Stomach (tissue), 8 donors: ENCODE measurements at regions not wholly inside any gene's neighbourhood (a gene's known extent, or its start where the extent isn't known, plus 50 kb on each side); places are given as distances from the start of the nearest gene placed in this dataset.

ENCODE experiments used
- DNase-seq, 2 donors: peaks; one replicate each; pipeline versions ENCODE4 v3.0.0 to v3.0.0-alpha.2; 2013 to 2019
- H3K27ac ChIP-seq, 5 donors: fragments of 200-600 bp in 4 of 5; sonication (generic) in 4 of 5; one replicate each; pipeline ENCODE4 v1.5.1; 2013 to 2019; ENCODE audit warnings: mild to moderate bottlenecking in 1 of 5, moderate library complexity in 1 of 5
- H3K27me3 ChIP-seq, 3 donors: fragments of 200-600 bp; sonication (generic); one replicate each; pipeline ENCODE4 v1.5.1; 2017 to 2019; ENCODE audit warnings: mixed run types in 1 of 3
- H3K36me3 ChIP-seq, 4 donors: fragments of 200-600 bp; sonication (generic); 1 replicate in 3 of 4; 2 replicates in 1 of 4; pipeline ENCODE4 v1.5.1; 2016 to 2019
- H3K4me1 ChIP-seq, 4 donors: fragments of 200-600 bp; sonication (generic); one replicate each; pipeline ENCODE4 v1.5.1; 2016 to 2019
- H3K4me3 ChIP-seq, 4 donors: fragments of 200-600 bp; sonication (generic) in 3 of 4; one replicate each; pipeline ENCODE4 v1.5.1; 2016 to 2019; ENCODE audit warnings: mild to moderate bottlenecking in 1 of 4
- H3K9me3 ChIP-seq, 4 donors: fragments of 200-600 bp; sonication (generic); one replicate each; pipeline ENCODE4 v1.5.1; 2016 to 2019
- EP300 ChIP-seq: sonication (generic); formaldehyde crosslinking; IDR thresholded peaks from one replicate; pipeline ENCODE4 v1.6.1; 2017; ENCODE audit warnings: antibody characterized with exemption
- POLR2A ChIP-seq, 4 donors: fragments of 450-650 bp; IDR thresholded peaks; one replicate each; pipeline ENCODE4 v1.6.1; 2016; ENCODE audit warnings: antibody characterized with exemption in 4 of 4, control low read depth in 2 of 4, mild to moderate bottlenecking in 1 of 4, moderate library complexity in 1 of 4
- POLR2AphosphoS5 ChIP-seq, 3 donors: sonication (generic); formaldehyde crosslinking; IDR thresholded peaks; one replicate each; pipeline ENCODE4 v1.6.1; 2016; ENCODE audit warnings: antibody characterized with exemption in 3 of 3
- WGBS, 5 donors: extraction: QIAGEN DNeasy Blood & Tissue Kit in 3 of 5; methylation state at CpG; one replicate each; pipeline versions ENCODE4 v1.1.5 to v1.1.7; 2013 to 2018; 5-methylcytosine and 5-hydroxymethylcytosine counted together
- intact Hi-C: fragments of 100-400 bp; cut with DNase I; formaldehyde crosslinking; loops from one replicate; pipeline ENCODE4 v1.15.1; 2023; ENCODE audit warnings: low total_unique reads
- TF ChIP-seq, protein P1 (sequence below), 7 experiments: fragments of 450-650 bp in 4 of 7; fragments of 200-600 bp in 3 of 7; sonication (generic) in 3 of 7; IDR thresholded peaks; one replicate each; pipeline ENCODE4 v1.5.1; 2016 to 2019; ENCODE audit warnings: antibody characterized with exemption in 7 of 7, control low read depth in 2 of 7, mild to moderate bottlenecking in 1 of 7
- donor health status: healthy with polysubstance abuse.
- donor health status: Bipolar disorder and iron deficiency.
- donor health status: healthy.

DNA sequence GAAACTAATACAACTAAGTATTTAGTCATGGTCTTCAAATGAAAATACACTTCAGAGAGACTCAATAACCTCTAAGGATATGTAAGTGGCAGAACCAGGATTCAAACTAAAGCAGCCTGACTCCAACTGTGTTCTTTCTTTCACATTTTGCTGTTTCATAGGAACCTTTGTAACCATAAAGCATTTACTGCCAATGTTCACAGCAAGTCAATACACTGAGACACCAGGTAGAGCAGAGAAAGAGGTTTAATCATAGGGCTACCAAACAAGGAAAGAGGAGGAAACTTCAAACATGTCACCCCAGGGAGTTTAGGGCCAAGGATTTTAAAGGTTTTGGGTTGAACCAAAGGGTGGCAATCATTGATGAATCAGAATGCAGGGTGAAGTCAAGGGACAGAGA, 263.1 kb upstream of the PTGER4 start:
- Histone ChIP-seq H3K9me3 (no peaks in the 10 kb centered on the region), H3K4me3 (no peak overlapping the region), H3K36me3 (no peaks in the 10 kb centered on the region), H3K27me3 (no peaks in the 10 kb centered on the region), H3K4me1 (peaks cover 0 to 2% (median 0%) of the 10 kb centered on the region in 4 donors), H3K27ac (no peak overlapping the region)
- TF ChIP-seq, protein P1, sequence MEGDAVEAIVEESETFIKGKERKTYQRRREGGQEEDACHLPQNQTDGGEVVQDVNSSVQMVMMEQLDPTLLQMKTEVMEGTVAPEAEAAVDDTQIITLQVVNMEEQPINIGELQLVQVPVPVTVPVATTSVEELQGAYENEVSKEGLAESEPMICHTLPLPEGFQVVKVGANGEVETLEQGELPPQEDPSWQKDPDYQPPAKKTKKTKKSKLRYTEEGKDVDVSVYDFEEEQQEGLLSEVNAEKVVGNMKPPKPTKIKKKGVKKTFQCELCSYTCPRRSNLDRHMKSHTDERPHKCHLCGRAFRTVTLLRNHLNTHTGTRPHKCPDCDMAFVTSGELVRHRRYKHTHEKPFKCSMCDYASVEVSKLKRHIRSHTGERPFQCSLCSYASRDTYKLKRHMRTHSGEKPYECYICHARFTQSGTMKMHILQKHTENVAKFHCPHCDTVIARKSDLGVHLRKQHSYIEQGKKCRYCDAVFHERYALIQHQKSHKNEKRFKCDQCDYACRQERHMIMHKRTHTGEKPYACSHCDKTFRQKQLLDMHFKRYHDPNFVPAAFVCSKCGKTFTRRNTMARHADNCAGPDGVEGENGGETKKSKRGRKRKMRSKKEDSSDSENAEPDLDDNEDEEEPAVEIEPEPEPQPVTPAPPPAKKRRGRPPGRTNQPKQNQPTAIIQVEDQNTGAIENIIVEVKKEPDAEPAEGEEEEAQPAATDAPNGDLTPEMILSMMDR (IDR thresholded peaks at IDR 0.05) = no peak
- TF ChIP-seq EP300 (no peak), POLR2AphosphoS5 (IDR thresholded peaks at IDR 0.05) (no peak), POLR2A (IDR thresholded peaks at IDR 0.05) (no peak)
- DNase-seq = no peak
- intact Hi-C loops = no loop called here

DNA sequence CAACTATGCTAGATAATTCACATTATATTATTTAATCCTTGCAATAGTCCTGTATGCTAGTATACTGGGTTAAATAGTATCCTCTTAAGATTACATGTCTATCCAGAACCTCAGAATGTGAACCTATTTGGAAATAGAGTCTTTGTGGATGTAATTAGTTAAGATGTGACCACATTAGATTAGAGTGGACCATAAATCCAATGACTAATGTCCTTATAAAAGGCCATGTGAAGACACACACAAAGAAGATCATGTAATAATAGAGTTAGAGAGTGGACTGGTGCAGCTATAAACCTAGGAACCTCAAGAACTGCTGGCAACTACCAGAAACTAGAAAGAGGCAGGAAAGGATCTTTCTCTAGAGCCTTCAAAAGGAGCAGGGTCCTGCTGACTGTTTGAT, 263.6 kb upstream of the PTGER4 start:
- no peak for TF ChIP-seq EP300
- intact Hi-C loops = no loop called here
- no peaks in the 10 kb centered on the region for H3K36me3 ChIP-seq
- H3K9me3 ChIP-seq = no peaks in the 10 kb centered on the region
- H3K27ac ChIP-seq = no peak overlapping the region
- H3K4me1 ChIP-seq = peaks cover 0 to 7% (median 1%) of the 10 kb centered on the region in 4 donors
- no peak for DNase-seq
- H3K4me3 ChIP-seq = no peak overlapping the region
- H3K27me3 ChIP-seq = no peaks in the 10 kb centered on the region

DNA sequence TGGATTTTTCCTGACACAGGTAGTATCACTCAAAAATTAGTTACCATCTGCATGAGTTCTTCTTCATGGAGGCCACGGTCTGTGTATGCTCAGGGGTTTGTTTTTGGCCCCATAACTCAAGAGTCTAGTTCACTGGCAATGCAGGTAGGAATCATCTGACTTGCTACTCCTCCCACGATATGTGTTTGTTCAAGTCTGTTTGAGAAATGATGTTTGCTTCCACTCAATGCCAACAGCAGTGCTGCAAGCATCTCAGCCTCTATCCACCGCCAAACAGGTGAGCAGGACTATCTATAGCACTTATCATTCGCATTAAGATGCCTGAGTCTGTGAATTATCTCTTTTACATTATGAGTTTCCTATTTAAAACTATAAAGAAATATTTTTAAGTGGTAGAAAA, 264.8 kb upstream of the PTGER4 start:
- intact Hi-C loops = no loop called here
- H3K4me1 ChIP-seq = peaks cover 0 to 15% (median 5%) of the 10 kb centered on the region in 4 donors
- no peak for DNase-seq
- H3K4me3 ChIP-seq = no peak overlapping the region
- H3K27ac ChIP-seq = no peak overlapping the region
- no peaks in the 10 kb centered on the region for H3K9me3 ChIP-seq
- WGBS, 5 donors = 42 to 65% (median 60%) methylated on average over 4 of the region's 4 CpGs
- H3K27me3 ChIP-seq = no peaks in the 10 kb centered on the region
- H3K36me3 ChIP-seq = no peaks in the 10 kb centered on the region
- TF ChIP-seq POLR2AphosphoS5 (IDR thresholded peaks at IDR 0.05) = no peak
- TF ChIP-seq EP300 = no peak
- TF ChIP-seq, protein P1 (IDR thresholded peaks at IDR 0.05) = no peak
- TF ChIP-seq POLR2A (IDR thresholded peaks at IDR 0.05) = no peak

DNA sequence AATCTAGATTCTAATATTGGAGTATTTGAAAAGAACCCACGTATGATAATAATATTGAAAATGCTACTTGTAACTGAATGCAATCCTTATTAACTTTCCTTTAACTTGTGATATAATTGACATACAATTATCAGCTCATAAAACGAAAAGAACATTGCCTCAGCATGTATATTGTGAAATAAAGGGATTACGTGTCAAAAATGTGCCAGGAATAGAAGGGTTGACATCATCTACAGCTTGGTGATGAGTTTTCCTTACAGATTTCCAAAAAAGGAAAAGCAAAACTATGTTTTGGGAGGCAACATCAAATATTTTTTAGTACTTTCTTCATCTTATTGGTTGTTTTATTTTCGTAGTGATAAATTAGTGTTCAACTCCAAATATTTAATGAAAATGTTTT, 266.0 kb upstream of the PTGER4 start:
- DNase-seq = no peak
- WGBS, 5 donors = 78 to 92% (median 89%) methylated on average over 4 of the region's 4 CpGs
- no peaks in the 10 kb centered on the region for H3K27me3 ChIP-seq
- H3K9me3 ChIP-seq = no peaks in the 10 kb centered on the region
- intact Hi-C loops = no loop called here
- H3K36me3 ChIP-seq = no peaks in the 10 kb centered on the region
- TF ChIP-seq EP300 (no peak), POLR2A (IDR thresholded peaks at IDR 0.05) (no peak), POLR2AphosphoS5 (IDR thresholded peaks at IDR 0.05) (no peak)
- TF ChIP-seq, protein P1 (IDR thresholded peaks at IDR 0.05) = no peak
- no peak overlapping the region for H3K27ac ChIP-seq
- H3K4me3 ChIP-seq = no peak overlapping the region
- H3K4me1 ChIP-seq = peaks cover 0 to 15% (median 5%) of the 10 kb centered on the region in 4 donors

DNA sequence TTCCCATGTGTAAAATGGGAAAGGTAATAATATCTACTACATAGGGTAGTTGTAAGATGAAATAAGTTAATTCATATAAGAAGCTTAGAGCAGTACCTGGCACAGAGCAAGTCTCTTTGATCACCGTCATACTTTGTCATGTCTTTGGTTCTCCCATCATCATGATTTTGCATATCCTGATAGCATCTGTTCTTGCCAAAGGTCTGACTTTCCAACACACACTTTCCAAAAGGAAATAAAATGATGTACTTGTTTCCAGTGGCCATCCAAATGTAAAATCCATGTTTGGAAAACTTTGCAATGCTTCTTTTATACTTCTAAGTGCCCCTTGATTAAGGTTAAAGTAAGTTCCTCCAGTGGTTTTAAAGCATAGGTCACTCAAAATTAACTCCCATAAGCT, 266.9 kb upstream of the PTGER4 start:
- Histone ChIP-seq H3K27me3 (no peaks in the 10 kb centered on the region), H3K27ac (no peak overlapping the region), H3K4me1 (peaks cover 0 to 15% (median 5%) of the 10 kb centered on the region in 4 donors), H3K9me3 (no peaks in the 10 kb centered on the region), H3K36me3 (no peaks in the 10 kb centered on the region), H3K4me3 (no peak overlapping the region)
- 91 to 96% (median 94%) methylated on average over 1 of the region's 1 CpG for WGBS, 5 donors
- intact Hi-C loops = no loop called here
- TF ChIP-seq, protein P1 (IDR thresholded peaks at IDR 0.05) = no peak
- TF ChIP-seq POLR2A (IDR thresholded peaks at IDR 0.05) = no peak
- TF ChIP-seq EP300 = no peak
- TF ChIP-seq POLR2AphosphoS5 (IDR thresholded peaks at IDR 0.05) = no peak
- DNase-seq = no peak
